B cell (primary cell): ENCODE measurements at regions not wholly inside any gene's neighbourhood (a gene's known extent, or its start where the extent isn't known, plus 50 kb on each side); places are given as distances from the start of the nearest gene placed in this dataset.

Source experiments
- ATAC-seq: fragments of 200-7000 bp; cut with Tn5 transposase; one replicate; pipeline ENCODE4 v1.10.0; 2021; ENCODE audit warnings: low read depth, mild to moderate bottlenecking, moderate number of reproducible peaks, moderate library complexity
- CTCF ChIA-PET: fragments of 350-600 bp; sonication (Branson Sonifier 250); formaldehyde crosslinking; loops from one replicate; lab custom pipeline; 2021; ENCODE audit warnings: antibody characterized with exemption, inconsistent platforms; lab: Charles Lee
- POLR2A ChIA-PET: fragments of 350-600 bp; sonication (Branson Sonifier 250); formaldehyde crosslinking; loops from one replicate; lab custom pipeline; 2021; ENCODE audit warnings: antibody characterized with exemption; lab: Charles Lee
- DNase-seq: peaks from one replicate; pipeline ENCODE4 v3.0.0; 2013
- H2AFZ ChIP-seq: 2 replicates; pipeline ENCODE4 v1.6.1; 2012; ENCODE audit warnings: mild to moderate bottlenecking, low read depth, low read length; ENCODE audit not compliant: insufficient read depth, poor library complexity, severe bottlenecking
- H3K27ac ChIP-seq, 2 donors: 1 replicate in 1 of 2; 2 replicates in 1 of 2; pipeline ENCODE4 v1.5.1; 2012 to 2013; ENCODE audit warnings: low read length in 2 of 2, mild to moderate bottlenecking in 2 of 2, moderate library complexity in 1 of 2
- H3K27me3 ChIP-seq, 4 experiments: fragments of 200-600 bp in 1 of 4; sonication (generic) in 1 of 4; replicated peaks in 1 of 4; 1 replicate in 2 of 4; 2 replicates in 2 of 4; pipeline versions ENCODE4 v1.6.1 to v1.7.0; 2013 to 2016; ENCODE audit warnings: low read length in 3 of 4, mild to moderate bottlenecking in 2 of 4, mixed read lengths in 1 of 4, moderate library complexity in 1 of 4; ENCODE audit not compliant: insufficient read depth in 4 of 4, control insufficient read depth in 3 of 4; ENCODE audit errors: control extremely low read depth in 1 of 4
- H3K36me3 ChIP-seq, 2 experiments: replicated peaks in 1 of 2; 1 replicate in 1 of 2; 2 replicates in 1 of 2; pipeline versions ENCODE4 v1.6.1 to v1.7.1; 2013; ENCODE audit warnings: low read length in 1 of 2; ENCODE audit not compliant: insufficient read depth in 2 of 2, control insufficient read depth in 1 of 2; ENCODE audit errors: control extremely low read depth in 1 of 2, extremely low read depth in 1 of 2
- H3K4me1 ChIP-seq, 2 donors: fragments of 200-600 bp in 1 of 2; sonication (generic) in 1 of 2; 1 replicate in 1 of 2; 2 replicates in 1 of 2; pipeline versions ENCODE4 v1.5.1 to v1.6.1; 2013 to 2017; ENCODE audit warnings: low read length in 2 of 2; ENCODE audit not compliant: control insufficient read depth in 2 of 2, insufficient read depth in 2 of 2
- H3K4me2 ChIP-seq: replicated peaks from 2 replicates; pipeline ENCODE3; 2012; ENCODE audit warnings: mild to moderate bottlenecking, low read depth, low read length; ENCODE audit not compliant: poor library complexity, severe bottlenecking
- H3K4me3 ChIP-seq, 5 experiments: fragments of 200-600 bp in 1 of 5; sonication (generic) in 1 of 5; 1 replicate in 3 of 5; 2 replicates in 2 of 5; pipeline versions ENCODE4 v1.5.1 to v1.7.0; 2011 to 2016; ENCODE audit warnings: low read length in 4 of 5, mild to moderate bottlenecking in 4 of 5, low read depth in 2 of 5, control low read depth in 1 of 5, moderate library complexity in 1 of 5; ENCODE audit not compliant: insufficient read depth in 1 of 5; ENCODE audit errors: control extremely low read depth in 1 of 5, extremely low read depth in 1 of 5
- H3K79me2 ChIP-seq: fragments of 200-600 bp; sonication (generic); one replicate; pipeline ENCODE4 v1.6.0; 2016; ENCODE audit warnings: low read length; ENCODE audit not compliant: control insufficient read depth, insufficient read depth
- H3K9ac ChIP-seq: fragments of 200-600 bp; sonication (generic); 2 replicates; pipeline ENCODE4 v1.6.1; 2017; ENCODE audit warnings: mild to moderate bottlenecking, low read length, moderate library complexity
- H3K9me3 ChIP-seq, 3 donors: one replicate each; pipeline versions ENCODE4 v1.6.1 to v1.7.1; 2013; ENCODE audit warnings: low read length in 2 of 3; ENCODE audit not compliant: control insufficient read depth in 2 of 3, insufficient read depth in 1 of 3; ENCODE audit errors: control extremely low read depth in 1 of 3
- H4K20me1 ChIP-seq: 2 replicates; pipeline ENCODE4 v1.6.0; 2012; ENCODE audit warnings: mild to moderate bottlenecking, low read length; ENCODE audit not compliant: insufficient read depth, control insufficient read depth, poor library complexity, severe bottlenecking
- H3K27ac Mint-ChIP-seq: one replicate; pipeline ENCODE4 v1.8.0; 2021; ENCODE audit warnings: mixed read lengths
- H3K27me3 Mint-ChIP-seq: one replicate; pipeline ENCODE4 v1.8.0; 2021; ENCODE audit warnings: mixed read lengths
- H3K4me1 Mint-ChIP-seq: one replicate; pipeline ENCODE4 v1.8.0; 2021; ENCODE audit warnings: mixed read lengths
- H3K4me3 Mint-ChIP-seq: one replicate; pipeline ENCODE4 v1.8.0; 2021; ENCODE audit warnings: mixed read lengths
- H3K9me3 Mint-ChIP-seq: one replicate; pipeline ENCODE4 v1.8.0; 2022; ENCODE audit warnings: mixed read lengths; ENCODE audit not compliant: insufficient read depth
- EZH2 ChIP-seq: IDR thresholded peaks from 2 replicates; pipeline ENCODE4 v1.6.1; 2012; ENCODE audit warnings: borderline replicate concordance, low read depth, mild to moderate bottlenecking, moderate library complexity, low read length; ENCODE audit not compliant: insufficient read depth, poor library complexity, severe bottlenecking
- WGBS: methylation state at CpG from one replicate; pipeline ENCODE4 v1.1.5; 2013; ENCODE audit warnings: missing lambda C conversion rate; ENCODE audit not compliant: insufficient coverage; 5-methylcytosine and 5-hydroxymethylcytosine counted together
- intact Hi-C: fragments of 100-400 bp; cut with micrococcal nuclease; formaldehyde crosslinking; loops from one replicate; pipeline ENCODE4 v1.10.0; 2022
- TF ChIP-seq, protein P1 (sequence below): fragments of 200-600 bp; IDR thresholded peaks from one replicate; pipeline ENCODE4 v1.8.0; 2022; ENCODE audit warnings: antibody characterized with exemption, mild to moderate bottlenecking

GRCh38 chr5:85052826-85053225, 668.1 kb upstream of the EDIL3 start:
- no peak overlapping the region for H3K4me3 Mint-ChIP-seq
- no peak for TF ChIP-seq EZH2
- TF ChIP-seq, protein P1, sequence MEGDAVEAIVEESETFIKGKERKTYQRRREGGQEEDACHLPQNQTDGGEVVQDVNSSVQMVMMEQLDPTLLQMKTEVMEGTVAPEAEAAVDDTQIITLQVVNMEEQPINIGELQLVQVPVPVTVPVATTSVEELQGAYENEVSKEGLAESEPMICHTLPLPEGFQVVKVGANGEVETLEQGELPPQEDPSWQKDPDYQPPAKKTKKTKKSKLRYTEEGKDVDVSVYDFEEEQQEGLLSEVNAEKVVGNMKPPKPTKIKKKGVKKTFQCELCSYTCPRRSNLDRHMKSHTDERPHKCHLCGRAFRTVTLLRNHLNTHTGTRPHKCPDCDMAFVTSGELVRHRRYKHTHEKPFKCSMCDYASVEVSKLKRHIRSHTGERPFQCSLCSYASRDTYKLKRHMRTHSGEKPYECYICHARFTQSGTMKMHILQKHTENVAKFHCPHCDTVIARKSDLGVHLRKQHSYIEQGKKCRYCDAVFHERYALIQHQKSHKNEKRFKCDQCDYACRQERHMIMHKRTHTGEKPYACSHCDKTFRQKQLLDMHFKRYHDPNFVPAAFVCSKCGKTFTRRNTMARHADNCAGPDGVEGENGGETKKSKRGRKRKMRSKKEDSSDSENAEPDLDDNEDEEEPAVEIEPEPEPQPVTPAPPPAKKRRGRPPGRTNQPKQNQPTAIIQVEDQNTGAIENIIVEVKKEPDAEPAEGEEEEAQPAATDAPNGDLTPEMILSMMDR: no peak
- H3K4me2 ChIP-seq: no peak overlapping the region

DNA sequence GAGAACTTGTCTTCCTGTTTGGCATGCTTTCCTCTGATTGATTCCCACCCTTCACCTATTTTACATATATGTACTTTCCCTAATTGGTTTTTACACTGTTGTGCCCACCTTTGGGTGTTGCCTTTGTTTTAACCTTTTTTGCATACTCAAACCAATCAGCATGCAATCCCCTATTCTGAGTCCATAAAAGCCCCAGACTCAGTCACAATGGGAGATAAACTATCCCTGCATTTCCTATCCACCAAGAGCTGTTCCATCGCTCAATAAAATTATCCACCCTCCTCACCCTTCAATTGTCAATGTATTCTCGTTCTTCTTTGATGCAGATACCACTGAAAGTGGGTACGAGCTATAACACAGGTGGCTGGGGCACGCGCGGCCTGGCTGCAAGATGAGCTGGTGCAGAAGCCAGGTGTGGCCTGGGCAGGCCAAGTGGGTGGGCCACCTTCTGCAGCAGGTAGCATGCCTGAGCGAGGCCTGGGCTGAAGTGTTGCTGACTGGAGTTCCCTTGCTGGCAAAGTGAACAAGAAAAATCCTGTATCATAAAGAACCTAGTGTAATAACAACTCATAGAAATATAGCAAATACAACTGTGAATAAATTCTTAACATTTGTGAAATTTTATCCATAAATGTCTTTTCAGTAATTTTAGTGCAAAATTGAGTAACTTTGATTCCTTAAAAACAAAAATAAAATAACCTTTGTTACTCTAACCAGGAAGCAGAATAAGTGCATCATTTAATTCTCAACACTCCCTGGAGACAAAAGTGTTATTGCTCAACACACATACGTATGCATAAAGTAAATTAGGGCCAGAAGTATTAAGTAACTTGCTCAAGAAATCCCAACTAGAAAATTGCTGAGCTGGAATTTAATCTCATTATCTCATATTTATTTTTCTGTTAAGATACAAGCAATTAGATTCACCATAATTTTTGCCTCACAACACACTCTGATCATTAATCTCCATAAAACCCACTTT, 685.3 kb upstream of the EDIL3 start:
- no peaks in the 10 kb centered on the region for H4K20me1 ChIP-seq
- no peak overlapping the region for H3K4me3 ChIP-seq
- no peaks in the 10 kb centered on the region for H3K4me1 ChIP-seq
- no peak for ATAC-seq
- H3K9me3 ChIP-seq: peaks cover 0 to 3% (median 0%) of the 10 kb centered on the region in 3 donors
- TF ChIP-seq, protein P1: no peak
- no peak for TF ChIP-seq EZH2
- no peaks in the 10 kb centered on the region for H3K36me3 ChIP-seq
- ChIA-PET CTCF (no interaction called here), POLR2A (no interaction called here)
- no peak overlapping the region for H3K9ac ChIP-seq
- Mint-ChIP-seq H3K9me3 (peaks cover 2% of the 10 kb centered on the region), H3K4me1 (no peaks in the 10 kb centered on the region), H3K27ac (no peak overlapping the region), H3K27me3 (no peaks in the 10 kb centered on the region), H3K4me3 (no peak overlapping the region)
- H3K79me2 ChIP-seq: no peaks in the 10 kb centered on the region
- intact Hi-C loops: no loop called here
- H2AFZ ChIP-seq: no peak overlapping the region
- no peaks in the 10 kb centered on the region for H3K27me3 ChIP-seq
- DNase-seq: no peak
- WGBS: 93% methylated on average over 5 of the region's 8 CpGs
- no peak overlapping the region for H3K4me2 ChIP-seq
- H3K27ac ChIP-seq: no peak overlapping the region

More at GRCh38 chr5:85052826-85053225, 668.1 kb upstream of the EDIL3 start:
- ChIA-PET CTCF (no interaction called here), POLR2A (no interaction called here)
- H3K4me1 ChIP-seq: no peaks in the 10 kb centered on the region
- H3K9me3 ChIP-seq: peaks cover 0 to 4% (median 0%) of the 10 kb centered on the region in 3 donors
- 83% methylated on average over 1 of the region's 3 CpGs for WGBS
- no peak overlapping the region for H3K9ac ChIP-seq
- intact Hi-C loops: no loop called here
- no peaks in the 10 kb centered on the region for H3K27me3 Mint-ChIP-seq
- no peak overlapping the region for H3K27ac Mint-ChIP-seq
- H3K79me2 ChIP-seq: no peaks in the 10 kb centered on the region
- H3K27me3 ChIP-seq: no peaks in the 10 kb centered on the region
- H2AFZ ChIP-seq: no peak overlapping the region
- no peak for ATAC-seq
- H3K4me1 Mint-ChIP-seq: no peaks in the 10 kb centered on the region
- no peak overlapping the region for H3K27ac ChIP-seq
- H3K9me3 Mint-ChIP-seq: no peaks in the 10 kb centered on the region
- no peaks in the 10 kb centered on the region for H3K36me3 ChIP-seq
- H4K20me1 ChIP-seq: no peaks in the 10 kb centered on the region
- H3K4me3 ChIP-seq: no peak overlapping the region
- no peak for DNase-seq
